GM12878 (cell line): ENCODE measurements at regions not wholly inside any gene's neighbourhood (a gene's known extent, or its start where the extent isn't known, plus 50 kb on each side); places are given as distances from the start of the nearest gene placed in this dataset.

Experiments used
- BCL11A ChIP-seq: IDR thresholded peaks from 2 replicates; pipeline ENCODE4 v1.6.1; 2011; ENCODE audit warnings: low read depth, low read length
- BMI1 ChIP-seq: fragments of 450-650 bp; IDR thresholded peaks from 2 replicates; pipeline ENCODE4 v1.6.1; 2016; ENCODE audit warnings: mild to moderate bottlenecking, moderate library complexity, borderline replicate concordance
- CEBPZ ChIP-seq: fragments of 150-350 bp; IDR thresholded peaks from 2 replicates; pipeline ENCODE4 v1.6.1; 2016; ENCODE audit warnings: low read depth, low read length
- CHD2 ChIP-seq: IDR thresholded peaks from 2 replicates; pipeline ENCODE4 v1.6.1; 2011; ENCODE audit warnings: low read depth, low read length, improper control_type of control experiment, borderline replicate concordance
- CTCF ChIP-seq, 3 experiments: IDR thresholded peaks in 2 of 3; conservative IDR thresholded peaks in 1 of 3; 2 replicates each; pipeline ENCODE4 v1.5.1; 2011; ENCODE audit warnings: low read depth in 3 of 3, low read length in 3 of 3, mild to moderate bottlenecking in 3 of 3, control low read depth in 2 of 3, moderate library complexity in 2 of 3, inconsistent platforms in 1 of 3, mixed read lengths in 1 of 3; ENCODE audit not compliant: control insufficient read depth in 2 of 3, insufficient read depth in 1 of 3; ENCODE audit errors: extremely low read depth in 1 of 3
- EZH2 ChIP-seq: IDR thresholded peaks from 2 replicates; pipeline ENCODE4 v1.6.1; 2012; ENCODE audit warnings: low read depth, mild to moderate bottlenecking, control low read depth, inconsistent platforms, low read length, borderline replicate concordance; ENCODE audit not compliant: control insufficient read depth
- KAT2A ChIP-seq: conservative IDR thresholded peaks from 2 replicates; pipeline ENCODE4 v1.6.1; 2011; ENCODE audit warnings: low read depth, low read length; ENCODE audit not compliant: control insufficient read depth
- KDM1A ChIP-seq: fragments of 200-600 bp; sonication (generic); IDR thresholded peaks from 2 replicates; pipeline ENCODE4 v1.6.1; 2016; ENCODE audit warnings: borderline replicate concordance
- RBBP5 ChIP-seq: fragments of 200-600 bp; sonication (generic); conservative IDR thresholded peaks from 2 replicates; pipeline ENCODE4 v1.6.1; 2016
- RCOR1 ChIP-seq: conservative IDR thresholded peaks from 2 replicates; pipeline ENCODE4 v1.6.1; 2012; ENCODE audit warnings: low read depth, low read length, improper control_type of control experiment
- REST ChIP-seq: IDR thresholded peaks from 2 replicates; pipeline ENCODE4 v1.6.1; 2012; ENCODE audit warnings: mild to moderate bottlenecking, low read depth, low read length
- SIN3A ChIP-seq: IDR thresholded peaks from 2 replicates; pipeline ENCODE4 v1.6.1; 2012; ENCODE audit warnings: low read depth, low read length, improper control_type of control experiment
- TAF1 ChIP-seq: IDR thresholded peaks from 2 replicates; pipeline ENCODE4 v1.6.1; 2011; ENCODE audit warnings: mild to moderate bottlenecking, low read depth, low read length, borderline replicate concordance

GRCh38 chr6:141393405-141394124 lies 739.2 kb upstream of the GJE1 start:
- TF ChIP-seq BCL11A (no peak), REST (no peak), TAF1 (no peak), BMI1 (no peak), CTCF (IDR thresholded peaks at IDR 0.05 in 2 of 3, conservative IDR thresholded peaks at IDR 0.05 in 1 of 3; ENCODE audit: control insufficient read depth in 2 of 3, extremely low read depth in 1 of 3, insufficient read depth in 1 of 3, low read depth in 3 of 3, low read length in 3 of 3) (no peak), KAT2A (no peak), SIN3A (no peak), EZH2 (no peak), RCOR1 (no peak), RBBP5 (no peak), CHD2 (no peak), CEBPZ (no peak), KDM1A (no peak)
